Loucy (cell line): ENCODE measurements at regions not wholly inside any gene's neighbourhood (a gene's known extent, or its start where the extent isn't known, plus 50 kb on each side); places are given as distances from the start of the nearest gene placed in this dataset.

ENCODE experiments used
- H2AFZ ChIP-seq: fragments of 200-600 bp; sonication (generic); 2 replicates; pipeline ENCODE4 v1.6.0; 2016; ENCODE audit warnings: antibody characterized with exemption, mild to moderate bottlenecking, low read length, moderate library complexity
- H3F3A ChIP-seq: fragments of 200-600 bp; 2 replicates; pipeline ENCODE4 v1.6.0; 2016; ENCODE audit warnings: antibody characterized with exemption, low read depth, mild to moderate bottlenecking
- H3K27me3 ChIP-seq: fragments of 200-600 bp; sonication (generic); 2 replicates; pipeline ENCODE4 v1.6.1; 2014; ENCODE audit warnings: low read length, mild to moderate bottlenecking; ENCODE audit not compliant: insufficient read depth, poor library complexity, severe bottlenecking
- H3K36me3 ChIP-seq: fragments of 200-600 bp; sonication (generic); 2 replicates; pipeline ENCODE4 v1.6.1; 2016; ENCODE audit warnings: low read length; ENCODE audit not compliant: insufficient read depth
- H3K4me1 ChIP-seq: fragments of 200-600 bp; sonication (generic); 2 replicates; pipeline ENCODE4 v1.5.1; 2014; ENCODE audit warnings: low read length, mild to moderate bottlenecking; ENCODE audit not compliant: insufficient read depth, poor library complexity, severe bottlenecking
- H3K4me2 ChIP-seq: fragments of 200-600 bp; sonication (generic); 2 replicates; pipeline ENCODE4 v1.6.0; 2014; ENCODE audit warnings: antibody characterized with exemption, low read length, low read depth, mild to moderate bottlenecking; ENCODE audit not compliant: poor library complexity, severe bottlenecking
- H3K4me3 ChIP-seq: fragments of 200-600 bp; sonication (generic); 2 replicates; pipeline ENCODE4 v1.5.1; 2014; ENCODE audit warnings: low read length, mild to moderate bottlenecking, mixed read lengths; ENCODE audit not compliant: poor library complexity, severe bottlenecking
- H3K79me2 ChIP-seq: fragments of 200-600 bp; sonication (generic); 2 replicates; pipeline ENCODE4 v1.6.1; 2014; ENCODE audit warnings: low read length; ENCODE audit not compliant: insufficient read depth
- H3K9ac ChIP-seq: fragments of 200-600 bp; sonication (generic); 2 replicates; pipeline ENCODE4 v1.6.0; 2014; ENCODE audit warnings: mild to moderate bottlenecking, low read depth, low read length, moderate library complexity; ENCODE audit not compliant: poor library complexity, severe bottlenecking
- H3K9me2 ChIP-seq: fragments of 200-600 bp; sonication (generic); replicated peaks from 2 replicates; pipeline ENCODE4 v1.6.1; 2016; ENCODE audit warnings: low read depth, low read length, mixed read lengths
- H3K9me3 ChIP-seq: fragments of 200-600 bp; sonication (generic); 2 replicates; pipeline ENCODE4 v1.6.1; 2014; ENCODE audit warnings: mild to moderate bottlenecking, antibody characterized with exemption, low read length, low read depth; ENCODE audit not compliant: insufficient read depth
- H4K20me1 ChIP-seq: fragments of 200-600 bp; sonication (generic); 2 replicates; pipeline ENCODE4 v1.6.0; 2014; ENCODE audit warnings: antibody characterized with exemption, low read length, mild to moderate bottlenecking; ENCODE audit not compliant: insufficient read depth, poor library complexity, severe bottlenecking
- EZH2phosphoT487 ChIP-seq: fragments of 200-600 bp; IDR thresholded peaks from 2 replicates; pipeline ENCODE4 v1.6.1; 2018; ENCODE audit warnings: antibody characterized with exemption, mild to moderate bottlenecking, moderate library complexity, borderline replicate concordance
- TF ChIP-seq, protein P1 (sequence below): fragments of 200-600 bp; sonication (generic); conservative IDR thresholded peaks from 2 replicates; pipeline ENCODE4 v1.5.1; 2014; ENCODE audit warnings: mild to moderate bottlenecking, antibody characterized with exemption, low read length

DNA sequence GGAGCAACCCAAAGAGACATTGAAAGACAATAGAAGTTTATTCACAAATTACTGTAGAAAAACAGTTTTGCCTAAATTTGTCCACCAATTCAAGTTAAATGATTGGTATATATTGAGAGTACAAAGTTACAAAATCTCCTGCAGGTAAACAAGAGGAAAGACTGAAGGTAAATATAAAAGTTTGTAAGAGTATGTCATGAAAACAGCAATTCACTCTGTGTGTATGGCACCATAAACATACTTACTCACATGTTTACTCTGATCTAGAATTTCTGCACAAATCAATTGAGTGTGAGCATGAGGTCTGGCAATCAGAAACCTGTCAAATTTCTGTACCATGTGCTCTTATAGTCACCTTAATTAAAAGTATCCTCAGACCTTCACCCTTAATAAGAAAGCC, 800.9 kb upstream of the MBL2 start:
- Histone ChIP-seq H2AFZ (no peak overlapping the region), H3K79me2 (no peaks in the 10 kb centered on the region), H3F3A (no peaks in the 10 kb centered on the region), H3K9ac (no peak overlapping the region), H3K4me2 (no peak overlapping the region), H3K9me3 (no peaks in the 10 kb centered on the region), H4K20me1 (no peaks in the 10 kb centered on the region), H3K4me1 (no peaks in the 10 kb centered on the region), H3K36me3 (no peaks in the 10 kb centered on the region), H3K9me2 (no peaks in the 10 kb centered on the region), H3K4me3 (no peak overlapping the region), H3K27me3 (no peaks in the 10 kb centered on the region)
- TF ChIP-seq, protein P1, sequence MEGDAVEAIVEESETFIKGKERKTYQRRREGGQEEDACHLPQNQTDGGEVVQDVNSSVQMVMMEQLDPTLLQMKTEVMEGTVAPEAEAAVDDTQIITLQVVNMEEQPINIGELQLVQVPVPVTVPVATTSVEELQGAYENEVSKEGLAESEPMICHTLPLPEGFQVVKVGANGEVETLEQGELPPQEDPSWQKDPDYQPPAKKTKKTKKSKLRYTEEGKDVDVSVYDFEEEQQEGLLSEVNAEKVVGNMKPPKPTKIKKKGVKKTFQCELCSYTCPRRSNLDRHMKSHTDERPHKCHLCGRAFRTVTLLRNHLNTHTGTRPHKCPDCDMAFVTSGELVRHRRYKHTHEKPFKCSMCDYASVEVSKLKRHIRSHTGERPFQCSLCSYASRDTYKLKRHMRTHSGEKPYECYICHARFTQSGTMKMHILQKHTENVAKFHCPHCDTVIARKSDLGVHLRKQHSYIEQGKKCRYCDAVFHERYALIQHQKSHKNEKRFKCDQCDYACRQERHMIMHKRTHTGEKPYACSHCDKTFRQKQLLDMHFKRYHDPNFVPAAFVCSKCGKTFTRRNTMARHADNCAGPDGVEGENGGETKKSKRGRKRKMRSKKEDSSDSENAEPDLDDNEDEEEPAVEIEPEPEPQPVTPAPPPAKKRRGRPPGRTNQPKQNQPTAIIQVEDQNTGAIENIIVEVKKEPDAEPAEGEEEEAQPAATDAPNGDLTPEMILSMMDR, result no peak
- TF ChIP-seq EZH2phosphoT487, result no peak

DNA sequence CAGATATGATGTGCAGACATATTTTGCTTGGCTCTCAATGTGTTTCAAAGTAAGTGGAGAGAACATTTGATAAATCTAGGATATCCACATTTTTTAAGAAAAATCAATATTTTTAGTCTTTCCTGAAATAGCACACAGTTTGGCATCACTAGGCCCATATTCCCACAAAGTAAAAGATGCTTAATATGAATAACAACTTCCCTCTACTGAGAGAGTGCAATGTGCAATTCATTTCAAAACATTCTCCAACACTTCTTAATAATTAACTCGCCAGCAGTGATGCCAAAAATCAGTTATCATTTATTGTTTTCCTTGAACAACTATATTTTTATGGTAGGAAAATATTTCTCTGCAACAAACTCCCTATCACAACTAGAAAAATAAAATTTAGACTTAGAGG, 800.2 kb upstream of the MBL2 start:
- no peaks in the 10 kb centered on the region for H3K4me1 ChIP-seq
- no peaks in the 10 kb centered on the region for H3K36me3 ChIP-seq
- no peak overlapping the region for H2AFZ ChIP-seq
- no peaks in the 10 kb centered on the region for H3K9me3 ChIP-seq
- no peaks in the 10 kb centered on the region for H3K79me2 ChIP-seq
- H3K9me2 ChIP-seq, result no peaks in the 10 kb centered on the region
- TF ChIP-seq, protein P1, result no peak
- TF ChIP-seq EZH2phosphoT487, result no peak
- no peak overlapping the region for H3K4me3 ChIP-seq
- H4K20me1 ChIP-seq, result no peaks in the 10 kb centered on the region
- no peaks in the 10 kb centered on the region for H3K27me3 ChIP-seq
- no peak overlapping the region for H3K4me2 ChIP-seq
- H3K9ac ChIP-seq, result no peak overlapping the region
- H3F3A ChIP-seq, result no peaks in the 10 kb centered on the region

DNA sequence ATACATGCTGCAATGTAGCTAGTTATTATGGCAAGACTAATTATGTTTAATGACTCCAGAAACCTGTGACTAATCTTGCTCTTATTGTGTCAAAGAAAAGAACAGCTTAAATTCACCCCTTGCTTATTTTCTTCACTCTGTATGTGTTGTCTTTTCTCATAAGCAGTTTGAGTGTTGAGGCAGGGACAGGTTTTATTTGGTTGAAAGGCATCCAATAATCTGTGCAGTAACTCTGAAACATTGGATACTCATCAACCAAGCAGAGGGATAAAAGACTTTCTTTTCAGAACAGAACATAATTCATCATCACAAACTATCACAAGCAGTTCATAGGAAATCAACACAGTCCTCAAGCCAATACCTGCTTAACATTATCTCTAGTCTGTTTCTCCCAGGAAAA, 797.6 kb upstream of the MBL2 start:
- H3K9ac ChIP-seq, result no peak overlapping the region
- H4K20me1 ChIP-seq, result no peaks in the 10 kb centered on the region
- H3K4me1 ChIP-seq, result no peaks in the 10 kb centered on the region
- no peaks in the 10 kb centered on the region for H3K9me2 ChIP-seq
- H3K4me2 ChIP-seq, result no peak overlapping the region
- H2AFZ ChIP-seq, result no peak overlapping the region
- H3K79me2 ChIP-seq, result no peaks in the 10 kb centered on the region
- H3K27me3 ChIP-seq, result no peaks in the 10 kb centered on the region
- no peak for TF ChIP-seq EZH2phosphoT487
- TF ChIP-seq, protein P1, result no peak
- no peaks in the 10 kb centered on the region for H3K9me3 ChIP-seq
- no peaks in the 10 kb centered on the region for H3K36me3 ChIP-seq
- H3K4me3 ChIP-seq, result no peak overlapping the region
- H3F3A ChIP-seq, result no peaks in the 10 kb centered on the region
